GM19324 (cell line): ENCODE measurements at regions not wholly inside any gene's neighbourhood (a gene's known extent, or its start where the extent isn't known, plus 50 kb on each side); places are given as distances from the start of the nearest gene placed in this dataset.
"Not testable (repeated sequence)": the region's sequence is repeated elsewhere in the genome, so short reads cannot be mapped to it uniquely, and the experiment has no call there.

Experiments used
- ATAC-seq: cut with Tn5 transposase; IDR thresholded peaks from one replicate; pipeline ENCODE4 v1.9.1; 2021; ENCODE audit warnings: mild to moderate bottlenecking, moderate library complexity; ENCODE audit not compliant: unreplicated experiment, low FRiP score

DNA sequence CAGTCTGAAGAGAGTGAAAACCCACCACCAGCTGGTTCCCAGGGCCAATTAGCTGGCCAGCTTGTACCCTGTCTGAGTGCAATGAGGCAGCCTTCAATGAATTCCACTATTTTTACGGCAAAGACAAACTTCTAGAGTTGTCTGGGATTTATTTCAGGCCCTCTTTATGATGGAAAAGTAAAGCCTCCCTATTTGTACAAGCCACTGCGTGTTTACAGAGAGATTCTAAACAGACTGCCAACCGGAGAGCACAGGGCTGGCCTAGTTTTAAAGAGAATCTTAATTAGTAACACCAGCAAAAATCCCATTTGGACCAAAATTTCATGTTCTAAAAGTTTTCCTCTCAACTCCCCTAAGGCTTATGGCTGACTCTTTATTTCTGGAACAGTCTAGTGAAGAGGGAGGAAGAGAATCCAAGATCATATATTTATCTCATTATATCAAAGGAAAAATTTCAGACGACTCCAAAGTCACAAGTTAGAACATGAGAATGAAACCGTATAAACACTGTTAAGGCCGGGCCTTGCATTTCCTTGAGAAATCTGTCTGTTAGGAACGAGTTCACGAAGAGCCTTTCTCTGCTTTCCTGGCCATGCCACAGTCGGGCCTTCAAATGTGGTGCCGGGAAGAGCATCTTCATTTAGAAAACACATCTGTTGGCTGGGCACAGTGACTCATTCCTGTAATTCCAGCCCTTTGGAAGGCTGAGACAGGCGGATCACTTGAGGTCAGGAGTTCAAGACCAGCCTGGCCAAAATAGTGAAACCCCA lies 724.6 kb upstream of the NRP1 start:
- ATAC-seq, result no peak

GRCh38 chr10:34055410-34055985 lies 721.0 kb upstream of the NRP1 start:
- not testable (repeated sequence) for ATAC-seq

GRCh38 chr10:34049887-34050286 lies 715.4 kb upstream of the NRP1 start:
- no peak for ATAC-seq

DNA sequence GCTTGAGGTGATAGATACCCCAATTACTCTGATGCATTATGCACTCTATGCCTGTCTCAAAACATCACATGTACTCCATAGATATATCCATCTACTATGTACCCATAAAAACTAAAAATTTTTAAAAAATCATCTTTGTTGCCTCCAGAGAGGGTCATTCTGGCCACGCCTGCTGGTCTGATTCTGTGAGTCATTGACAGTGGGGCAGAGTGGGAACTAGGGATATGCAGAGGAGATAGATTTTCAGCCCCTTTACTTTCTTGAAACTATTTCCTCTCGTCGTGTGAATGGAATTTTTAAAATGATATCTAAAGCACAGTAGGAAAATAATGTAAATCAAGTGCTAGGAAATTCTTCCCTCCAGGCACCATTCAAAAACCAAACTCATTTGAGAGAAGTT lies 715.0 kb upstream of the NRP1 start:
- ATAC-seq, result no peak

DNA sequence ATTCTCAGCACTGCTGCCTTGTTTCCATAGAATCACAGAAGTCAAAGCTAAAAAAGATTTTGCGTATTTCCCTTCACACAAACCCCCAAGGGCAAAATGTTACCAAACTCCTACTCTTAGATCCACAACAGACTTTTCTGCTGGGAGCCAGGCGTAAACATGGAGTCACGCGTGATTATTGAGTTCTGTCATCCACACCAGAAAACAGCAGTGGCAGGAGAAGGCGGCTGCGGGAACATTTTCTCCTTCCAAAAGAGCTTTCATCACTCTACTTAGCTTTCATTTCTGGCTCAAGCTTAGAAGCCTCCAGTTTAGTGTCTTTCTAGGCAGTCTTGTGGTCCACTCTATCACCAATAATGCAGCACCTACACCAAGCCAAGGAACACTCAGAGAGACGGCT lies 712.9 kb upstream of the NRP1 start:
- no peak for ATAC-seq

GRCh38 chr10:34046506-34047034 lies 712.1 kb upstream of the NRP1 start:
- ATAC-seq, result no peak

GRCh38 chr10:34045571-34046190 lies 711.2 kb upstream of the NRP1 start:
- no peak for ATAC-seq

DNA sequence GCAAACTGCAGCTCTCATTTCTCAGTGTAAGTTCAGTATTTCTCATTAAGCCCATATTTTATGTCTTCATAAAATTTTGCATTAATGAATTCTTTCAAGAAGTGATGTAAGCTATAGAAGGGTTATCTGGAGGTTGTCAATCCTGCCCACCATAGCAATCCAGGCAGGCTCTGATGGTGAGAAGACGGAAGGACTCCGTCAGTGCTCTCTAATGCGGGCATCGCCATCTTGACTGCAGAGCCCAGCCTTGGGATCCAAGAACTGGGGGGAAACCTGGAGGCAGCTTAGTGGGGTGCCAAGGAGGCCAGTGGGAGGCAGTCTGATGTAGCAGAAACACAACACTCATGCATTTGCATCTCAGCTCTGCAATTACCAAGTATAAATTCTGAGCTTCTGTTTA lies 707.4 kb upstream of the NRP1 start:
- no peak for ATAC-seq

GRCh38 chr10:34037499-34037898 lies 703.0 kb upstream of the NRP1 start:
- no peak for ATAC-seq

- not testable (repeated sequence) for ATAC-seq
Measured at GRCh38 chr10:34035241-34035790, 700.8 kb upstream of the NRP1 start.

GRCh38 chr10:34033078-34033477 lies 698.6 kb upstream of the NRP1 start:
- no peak for ATAC-seq

DNA sequence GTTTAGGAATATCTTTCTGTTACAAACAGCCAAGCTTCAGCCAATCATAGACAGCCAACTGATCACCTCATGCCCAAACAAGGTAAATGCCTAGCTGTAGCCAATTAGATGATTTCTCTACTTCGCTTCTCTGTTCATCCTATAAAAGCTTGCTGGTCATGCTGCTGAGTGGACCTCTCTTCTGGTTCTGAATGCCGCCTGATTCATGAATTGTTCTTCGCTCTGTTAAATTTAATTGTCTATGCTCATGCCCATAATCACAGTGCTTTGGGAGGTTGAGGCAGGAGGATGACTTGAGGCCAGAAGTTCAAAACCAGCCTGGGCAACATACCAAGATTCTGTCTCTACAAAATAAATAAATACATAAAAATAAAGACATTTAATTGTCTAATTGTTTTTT lies 698.1 kb upstream of the NRP1 start:
- no peak for ATAC-seq

GRCh38 chr10:34031400-34031799 lies 696.9 kb upstream of the NRP1 start:
- ATAC-seq, result no peak

- no peak for ATAC-seq
Measured at GRCh38 chr10:34029455-34029854, 695.0 kb upstream of the NRP1 start.

- no peak for ATAC-seq
Measured at GRCh38 chr10:34028936-34029335, 694.5 kb upstream of the NRP1 start.

DNA sequence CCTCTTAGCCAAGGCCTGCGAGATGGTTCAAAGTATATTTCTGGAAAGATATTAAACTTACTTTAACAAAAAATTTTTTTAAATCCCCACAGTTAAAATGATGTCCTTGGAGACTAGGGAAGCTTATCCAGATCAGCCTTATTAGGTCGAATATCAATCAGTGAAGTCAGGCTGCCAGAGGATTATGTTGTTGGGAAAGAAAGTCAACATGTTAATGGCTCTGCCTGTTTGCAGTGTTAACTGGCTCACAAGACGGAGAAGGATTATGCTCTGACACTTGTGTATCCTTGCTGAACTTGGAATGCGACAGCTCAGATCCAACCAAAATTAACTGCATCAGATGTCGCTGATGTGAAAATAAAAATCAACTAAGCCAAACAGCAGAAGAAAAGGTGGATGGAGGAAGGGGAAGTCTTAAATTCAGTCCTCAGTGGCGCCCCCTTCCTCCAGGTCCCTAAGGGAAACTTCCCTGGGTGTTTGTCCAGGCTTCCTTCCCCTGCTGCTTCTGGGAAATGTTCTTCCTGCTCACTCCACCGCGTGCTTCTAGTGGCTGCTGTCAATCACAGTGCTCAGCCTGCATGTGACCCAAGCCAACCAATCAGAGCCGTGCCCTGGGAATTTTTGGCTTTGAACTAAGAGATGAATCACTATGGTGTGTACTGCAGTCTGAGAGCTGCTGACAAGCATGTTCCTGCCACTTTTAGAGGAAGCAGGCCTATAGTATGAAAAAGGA lies 690.4 kb upstream of the NRP1 start:
- ATAC-seq, result no peak

DNA sequence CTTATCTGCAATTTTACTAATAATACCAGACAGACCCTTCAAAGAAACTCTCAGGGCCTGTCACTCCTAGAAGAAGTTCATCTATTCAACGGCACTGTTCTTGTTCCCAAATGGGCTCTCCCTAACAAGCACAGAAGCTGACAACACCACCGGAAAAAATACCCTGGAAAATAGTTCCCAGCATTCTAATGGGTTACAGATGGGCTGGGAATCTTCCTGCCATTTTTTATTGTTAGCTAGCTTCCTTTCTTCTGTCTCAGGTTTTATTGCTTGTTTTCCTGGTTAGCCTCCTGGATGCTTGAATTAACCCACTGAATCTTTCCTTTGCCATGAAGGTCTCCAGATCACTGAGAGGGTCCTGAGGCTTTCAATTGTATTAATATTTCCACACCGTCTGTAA lies 689.8 kb upstream of the NRP1 start:
- no peak for ATAC-seq

GRCh38 chr10:34022195-34022594 lies 687.7 kb upstream of the NRP1 start:
- ATAC-seq, result no peak

DNA sequence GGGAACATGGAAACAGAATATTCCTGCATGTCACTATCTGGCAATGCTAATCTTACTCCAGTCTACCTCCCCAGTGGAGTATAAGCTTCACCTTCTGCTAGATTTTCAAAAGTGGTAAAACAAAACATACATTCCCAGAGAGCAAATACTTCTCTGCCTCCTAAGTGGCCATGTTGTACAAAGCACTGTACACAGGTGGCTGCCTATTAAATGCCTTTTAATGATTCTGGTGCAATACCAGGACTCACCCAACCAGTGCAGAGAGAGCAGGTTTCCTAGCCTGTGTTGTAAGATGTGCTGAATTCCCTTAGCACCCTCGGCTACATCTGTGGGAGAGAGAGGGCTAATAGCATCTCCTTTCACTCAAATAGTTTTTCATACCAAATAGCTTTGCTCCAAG lies 684.3 kb upstream of the NRP1 start:
- ATAC-seq, result no peak

- no peak for ATAC-seq
Measured at GRCh38 chr10:34018129-34018528, 683.7 kb upstream of the NRP1 start.

DNA sequence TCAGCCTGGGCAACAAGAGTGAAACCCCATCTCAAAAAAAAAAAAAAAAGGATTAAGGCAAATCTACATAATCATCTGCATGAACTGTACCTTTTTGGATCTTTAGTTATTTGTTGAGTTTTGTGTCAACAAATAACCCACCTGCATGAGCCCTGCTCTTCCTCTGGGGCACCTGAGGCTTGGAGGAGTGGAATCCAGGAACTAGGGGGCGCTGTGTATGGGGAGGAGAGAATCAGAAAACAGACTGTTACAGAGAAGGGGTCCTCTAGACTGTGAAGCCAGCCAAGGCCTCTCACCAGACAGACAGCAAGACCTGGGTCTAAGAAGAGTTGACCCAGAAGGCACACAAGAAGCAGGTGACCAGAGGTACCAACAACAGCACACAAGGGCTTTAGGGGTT lies 682.8 kb upstream of the NRP1 start:
- no peak for ATAC-seq
